Transverse colon (tissue), 4 donors: ENCODE measurements at regions not wholly inside any gene's neighbourhood (a gene's known extent, or its start where the extent isn't known, plus 50 kb on each side); places are given as distances from the start of the nearest gene placed in this dataset.

ENCODE experiments used
- DNase-seq: peaks from one replicate; pipeline ENCODE4 v3.0.0-alpha.2; 2019
- H3K27ac ChIP-seq, 4 donors: fragments of 200-600 bp; sonication (generic); 2 replicates each; pipeline ENCODE4 v1.5.1; 2016 to 2018; ENCODE audit warnings: inconsistent platforms in 4 of 4
- H3K27me3 ChIP-seq: fragments of 200-600 bp; sonication (generic); 2 replicates; pipeline ENCODE4 v1.5.1; 2017; ENCODE audit warnings: inconsistent platforms
- H3K36me3 ChIP-seq, 4 donors: fragments of 200-600 bp; sonication (generic); 2 replicates each; pipeline ENCODE4 v1.5.1; 2017 to 2019; ENCODE audit warnings: inconsistent platforms in 4 of 4
- H3K4me1 ChIP-seq, 4 donors: fragments of 200-600 bp; sonication (generic); 2 replicates each; pipeline ENCODE4 v1.5.1; 2017 to 2020; ENCODE audit warnings: inconsistent platforms in 4 of 4
- H3K4me3 ChIP-seq, 4 donors: fragments of 200-600 bp; sonication (generic); 1 replicate in 1 of 4; 2 replicates in 3 of 4; pipeline versions ENCODE4 v1.5.1 to v1.6.1; 2017 to 2019; ENCODE audit warnings: inconsistent platforms in 4 of 4
- H3K9me3 ChIP-seq, 2 donors: fragments of 200-600 bp; sonication (generic); 2 replicates each; pipeline ENCODE4 v1.5.1; 2017 to 2019; ENCODE audit warnings: inconsistent platforms in 2 of 2
- EP300 ChIP-seq: sonication (generic); formaldehyde crosslinking; IDR thresholded peaks from one replicate; pipeline ENCODE4 v1.6.1; 2017; ENCODE audit warnings: antibody characterized with exemption, low read depth
- POLR2A ChIP-seq: fragments of 450-650 bp; IDR thresholded peaks from one replicate; pipeline ENCODE4 v1.6.1; 2016; ENCODE audit warnings: antibody characterized with exemption, mild to moderate bottlenecking, moderate library complexity
- POLR2AphosphoS5 ChIP-seq, 3 donors: sonication (generic); formaldehyde crosslinking; IDR thresholded peaks; one replicate each; pipeline ENCODE4 v1.6.1; 2016; ENCODE audit warnings: antibody characterized with exemption in 3 of 3
- WGBS, 2 donors: methylation state at CpG; one replicate each; pipeline ENCODE4 v1.1.5; 2018; ENCODE audit warnings: low coverage in 1 of 2; 5-methylcytosine and 5-hydroxymethylcytosine counted together
- in situ Hi-C, 4 donors: fragments of 200-750 bp; cut with MboI; loops; one replicate each; pipeline versions ENCODE4 v1.15.0 to v1.15.1; 2017; ENCODE audit warnings: low sequenced_read_pairs in 3 of 4, low pct_ligation_motif_present in 1 of 4, low pct_unique_long_range_greater_than_20kb in 1 of 4
- intact Hi-C: fragments of 100-400 bp; cut with DNase I; formaldehyde crosslinking; loops from one replicate; pipeline ENCODE4 v1.15.1; 2023; ENCODE audit warnings: low total_unique reads
- TF ChIP-seq, protein P1 (sequence below), 5 experiments: fragments of 200-600 bp in 3 of 5; fragments of 450-650 bp in 2 of 5; sonication (generic) in 3 of 5; IDR thresholded peaks; 1 replicate in 2 of 5; 2 replicates in 3 of 5; pipeline ENCODE4 v1.5.1; 2016 to 2017; ENCODE audit warnings: antibody characterized with exemption in 5 of 5, inconsistent platforms in 3 of 5, mild to moderate bottlenecking in 2 of 5, moderate library complexity in 1 of 5

DNA sequence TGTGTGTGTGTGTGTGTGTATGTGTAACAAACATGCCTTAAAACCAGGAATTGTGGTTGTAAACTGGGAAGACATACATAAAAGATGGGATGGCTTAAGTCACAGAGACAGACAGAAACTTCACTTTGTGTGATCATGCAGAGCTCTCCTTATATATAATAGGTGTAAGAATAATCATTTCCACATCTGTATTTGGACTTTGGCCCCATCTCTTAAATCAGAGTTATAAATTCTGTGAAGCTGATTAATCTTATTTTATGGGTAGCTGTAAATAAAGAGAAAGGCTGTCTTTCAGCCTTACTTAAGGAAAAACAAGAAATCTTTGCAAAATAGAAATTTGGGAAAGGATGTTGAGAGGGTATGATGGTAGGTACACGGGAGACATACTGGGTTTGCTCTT, 174.6 kb upstream of the PITX2 start:
- intact Hi-C loops = no loop called here
- Histone ChIP-seq H3K4me3 (no peak overlapping the region), H3K4me1 (peaks cover 0 to 5% (median 0%) of the 10 kb centered on the region in 4 donors), H3K36me3 (no peaks in the 10 kb centered on the region), H3K27me3 (no peaks in the 10 kb centered on the region), H3K27ac (no peak overlapping the region), H3K9me3 (no peaks in the 10 kb centered on the region)
- in situ Hi-C loops = no loop called here
- TF ChIP-seq POLR2AphosphoS5 (IDR thresholded peaks at IDR 0.05) (no peak), EP300 (no peak), POLR2A (no peak)
- TF ChIP-seq, protein P1, sequence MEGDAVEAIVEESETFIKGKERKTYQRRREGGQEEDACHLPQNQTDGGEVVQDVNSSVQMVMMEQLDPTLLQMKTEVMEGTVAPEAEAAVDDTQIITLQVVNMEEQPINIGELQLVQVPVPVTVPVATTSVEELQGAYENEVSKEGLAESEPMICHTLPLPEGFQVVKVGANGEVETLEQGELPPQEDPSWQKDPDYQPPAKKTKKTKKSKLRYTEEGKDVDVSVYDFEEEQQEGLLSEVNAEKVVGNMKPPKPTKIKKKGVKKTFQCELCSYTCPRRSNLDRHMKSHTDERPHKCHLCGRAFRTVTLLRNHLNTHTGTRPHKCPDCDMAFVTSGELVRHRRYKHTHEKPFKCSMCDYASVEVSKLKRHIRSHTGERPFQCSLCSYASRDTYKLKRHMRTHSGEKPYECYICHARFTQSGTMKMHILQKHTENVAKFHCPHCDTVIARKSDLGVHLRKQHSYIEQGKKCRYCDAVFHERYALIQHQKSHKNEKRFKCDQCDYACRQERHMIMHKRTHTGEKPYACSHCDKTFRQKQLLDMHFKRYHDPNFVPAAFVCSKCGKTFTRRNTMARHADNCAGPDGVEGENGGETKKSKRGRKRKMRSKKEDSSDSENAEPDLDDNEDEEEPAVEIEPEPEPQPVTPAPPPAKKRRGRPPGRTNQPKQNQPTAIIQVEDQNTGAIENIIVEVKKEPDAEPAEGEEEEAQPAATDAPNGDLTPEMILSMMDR (IDR thresholded peaks at IDR 0.05) = no peak
- WGBS, 2 donors = 82 to 83% methylated on average over 1 of the region's 1 CpG
- DNase-seq = no peak

DNA sequence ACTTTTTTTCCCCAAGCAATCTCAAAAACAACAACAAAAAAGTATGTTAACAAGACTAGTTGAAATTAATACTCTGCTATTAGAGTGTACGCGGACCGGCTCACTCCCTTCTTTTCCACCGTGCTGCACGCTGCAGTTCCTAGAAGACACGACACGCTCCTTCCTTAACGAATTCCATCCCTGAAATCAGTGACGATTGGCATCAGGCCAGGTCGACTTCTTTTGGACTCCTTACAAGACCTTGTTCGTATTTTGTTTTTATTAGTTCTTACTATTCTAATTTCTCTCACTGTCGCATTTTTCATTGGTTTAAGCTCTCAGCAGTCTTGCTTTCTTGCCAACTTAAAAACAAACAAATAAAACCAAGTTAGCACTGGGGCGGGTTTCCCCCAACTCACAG, 175.8 kb upstream of the PITX2 start:
- DNase-seq = no peak
- H3K9me3 ChIP-seq = no peaks in the 10 kb centered on the region
- no peaks in the 10 kb centered on the region for H3K36me3 ChIP-seq
- in situ Hi-C loops (no loop called here), intact Hi-C loops (no loop called here)
- TF ChIP-seq EP300 (no peak), POLR2AphosphoS5 (IDR thresholded peaks at IDR 0.05) (no peak), POLR2A (no peak)
- TF ChIP-seq, protein P1 (IDR thresholded peaks at IDR 0.05) = no peak
- WGBS, 2 donors = 36 to 63% methylated on average over 3 to 13 of the region's 13 CpGs
- no peak overlapping the region for H3K27ac ChIP-seq
- H3K4me1 ChIP-seq = peaks cover 0 to 5% (median 0%) of the 10 kb centered on the region in 4 donors
- H3K4me3 ChIP-seq = no peak overlapping the region
- no peaks in the 10 kb centered on the region for H3K27me3 ChIP-seq

DNA sequence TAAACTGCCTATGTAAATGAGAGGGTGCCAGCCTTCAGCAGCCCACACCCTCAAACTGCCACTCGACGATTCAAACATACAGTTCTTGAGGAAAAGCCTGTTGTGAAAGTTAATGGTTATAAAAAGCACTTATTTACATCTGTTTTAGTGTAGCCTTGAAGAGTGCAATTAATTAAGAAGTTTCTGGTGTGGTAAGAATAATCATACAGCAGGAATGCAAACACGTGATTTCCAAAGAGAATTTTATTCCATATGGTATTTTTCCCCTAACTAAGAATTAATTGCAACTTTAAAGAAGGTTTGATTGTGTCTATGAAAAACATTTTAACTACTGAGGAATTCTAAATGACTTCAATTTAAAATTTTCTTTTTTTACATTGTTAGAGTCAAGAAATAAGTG, 176.3 kb upstream of the PITX2 start:
- Histone ChIP-seq H3K4me3 (no peak overlapping the region), H3K27ac (no peak overlapping the region), H3K4me1 (peaks cover 0 to 5% (median 0%) of the 10 kb centered on the region in 4 donors), H3K36me3 (no peaks in the 10 kb centered on the region), H3K9me3 (no peaks in the 10 kb centered on the region), H3K27me3 (no peaks in the 10 kb centered on the region)
- 47 to 65% methylated on average over 3 of the region's 3 CpGs for WGBS, 2 donors
- intact Hi-C loops = no loop called here
- in situ Hi-C loops = no loop called here
- TF ChIP-seq, protein P1 (IDR thresholded peaks at IDR 0.05) = no peak
- no peak for TF ChIP-seq POLR2A
- TF ChIP-seq POLR2AphosphoS5 (IDR thresholded peaks at IDR 0.05) = no peak
- TF ChIP-seq EP300 = no peak
- no peak for DNase-seq

DNA sequence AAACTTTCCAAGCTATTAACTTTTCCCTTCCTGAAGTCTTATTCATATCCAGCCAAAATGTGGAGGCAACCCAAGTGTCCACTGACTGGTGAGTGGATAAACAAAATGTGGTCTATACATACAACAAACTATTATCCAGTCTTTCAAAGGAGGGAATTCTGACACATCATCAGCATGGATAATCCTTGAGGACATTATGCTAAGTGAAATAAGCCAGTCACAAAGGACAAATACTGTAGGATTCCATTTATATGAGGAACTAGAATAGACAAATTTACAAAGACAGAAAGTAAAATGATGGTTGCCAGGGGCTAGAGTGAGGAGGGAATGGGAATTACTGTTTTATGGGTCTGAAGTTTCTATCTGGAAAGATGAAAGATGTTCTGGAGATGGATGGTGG, 178.7 kb upstream of the PITX2 start:
- no peaks in the 10 kb centered on the region for H3K9me3 ChIP-seq
- DNase-seq = no peak
- H3K36me3 ChIP-seq = no peaks in the 10 kb centered on the region
- no peak for TF ChIP-seq POLR2AphosphoS5 (IDR thresholded peaks at IDR 0.05)
- TF ChIP-seq EP300 = no peak
- TF ChIP-seq, protein P1 (IDR thresholded peaks at IDR 0.05) = no peak
- TF ChIP-seq POLR2A = no peak
- H3K27me3 ChIP-seq = no peaks in the 10 kb centered on the region
- peaks cover 0 to 5% (median 0%) of the 10 kb centered on the region in 4 donors for H3K4me1 ChIP-seq
- in situ Hi-C loops (no loop called here), intact Hi-C loops (no loop called here)
- H3K4me3 ChIP-seq = no peak overlapping the region
- H3K27ac ChIP-seq = no peak overlapping the region
